ENCODE measurements at regions not wholly inside any gene's neighbourhood (a gene's known extent, or its start where the extent isn't known, plus 50 kb on each side); places are given as distances from the start of the nearest gene placed in this dataset.

DNA sequence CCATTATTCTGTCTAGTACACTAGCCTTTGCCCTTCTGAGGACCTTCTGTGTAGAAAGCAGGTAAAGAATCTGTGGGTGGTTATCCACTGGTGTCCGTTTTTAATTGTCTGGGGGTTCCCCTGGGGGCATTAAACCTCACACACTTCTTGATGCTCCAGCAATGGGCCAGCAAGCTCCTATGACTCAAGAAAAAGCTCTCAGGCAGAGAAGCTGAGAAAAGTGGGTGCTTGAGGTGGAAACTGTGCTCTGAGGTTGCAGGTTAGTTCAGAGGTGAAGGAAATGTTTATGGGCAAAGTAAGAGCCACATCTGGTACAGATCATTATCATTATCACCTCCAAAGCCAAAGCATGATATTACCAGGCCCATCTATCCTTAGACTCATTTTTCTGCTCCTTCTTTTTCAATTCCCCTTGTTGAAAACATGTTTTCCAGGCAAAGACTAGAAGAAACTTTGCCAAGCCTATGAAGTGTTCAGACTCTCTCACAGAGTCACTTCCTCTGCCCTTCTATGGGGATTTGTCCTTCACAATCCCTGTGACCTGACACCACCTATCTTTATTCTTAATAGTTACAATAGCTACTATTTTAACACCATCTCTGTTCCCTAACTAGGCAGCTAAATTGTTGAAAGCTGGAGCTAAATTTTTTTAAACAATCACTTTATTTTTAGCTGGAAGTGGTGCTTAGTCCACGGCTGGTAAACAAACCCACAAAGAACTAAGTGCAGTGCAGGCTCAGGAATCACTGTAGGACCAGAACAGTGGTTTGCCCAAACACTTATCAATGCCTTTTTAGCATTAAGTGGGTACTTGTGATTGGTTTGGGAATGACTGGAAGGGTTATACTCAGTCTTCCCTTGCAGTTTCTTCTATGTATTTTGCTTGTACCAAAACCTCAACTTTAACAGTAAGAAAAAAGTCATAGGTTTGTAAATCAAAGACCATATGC is 512.8 kb upstream of the POU3F3 start:
- TF ChIP-seq, protein P1, sequence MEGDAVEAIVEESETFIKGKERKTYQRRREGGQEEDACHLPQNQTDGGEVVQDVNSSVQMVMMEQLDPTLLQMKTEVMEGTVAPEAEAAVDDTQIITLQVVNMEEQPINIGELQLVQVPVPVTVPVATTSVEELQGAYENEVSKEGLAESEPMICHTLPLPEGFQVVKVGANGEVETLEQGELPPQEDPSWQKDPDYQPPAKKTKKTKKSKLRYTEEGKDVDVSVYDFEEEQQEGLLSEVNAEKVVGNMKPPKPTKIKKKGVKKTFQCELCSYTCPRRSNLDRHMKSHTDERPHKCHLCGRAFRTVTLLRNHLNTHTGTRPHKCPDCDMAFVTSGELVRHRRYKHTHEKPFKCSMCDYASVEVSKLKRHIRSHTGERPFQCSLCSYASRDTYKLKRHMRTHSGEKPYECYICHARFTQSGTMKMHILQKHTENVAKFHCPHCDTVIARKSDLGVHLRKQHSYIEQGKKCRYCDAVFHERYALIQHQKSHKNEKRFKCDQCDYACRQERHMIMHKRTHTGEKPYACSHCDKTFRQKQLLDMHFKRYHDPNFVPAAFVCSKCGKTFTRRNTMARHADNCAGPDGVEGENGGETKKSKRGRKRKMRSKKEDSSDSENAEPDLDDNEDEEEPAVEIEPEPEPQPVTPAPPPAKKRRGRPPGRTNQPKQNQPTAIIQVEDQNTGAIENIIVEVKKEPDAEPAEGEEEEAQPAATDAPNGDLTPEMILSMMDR (IDR thresholded peaks at IDR 0.05), result no peak
- no peak for TF ChIP-seq EZH2phosphoT487 (IDR thresholded peaks at IDR 0.05)

All from neural progenitor cell (in vitro differentiated cells).